Neural progenitor cell (in vitro differentiated cells): ENCODE measurements at regions not wholly inside any gene's neighbourhood (a gene's known extent, or its start where the extent isn't known, plus 50 kb on each side); places are given as distances from the start of the nearest gene placed in this dataset.

Experiments used
- CTCF ChIP-seq: fragments of 200-600 bp; sonication (generic); IDR thresholded peaks from 2 replicates; pipeline ENCODE4 v1.5.1; 2017; ENCODE audit warnings: antibody characterized with exemption, mild to moderate bottlenecking
- EZH2 ChIP-seq: fragments of 200-600 bp; sonication (generic); IDR thresholded peaks from 2 replicates; pipeline ENCODE4 v1.6.1; 2017; ENCODE audit warnings: antibody characterized with exemption, mild to moderate bottlenecking, moderate library complexity

GRCh38 chr9:107094370-107094769 is 188.7 kb upstream of the RAD23B start:
- no peak for TF ChIP-seq CTCF
- TF ChIP-seq EZH2: no peak
